ENCODE measurements at regions not wholly inside any gene's neighbourhood (a gene's known extent, or its start where the extent isn't known, plus 50 kb on each side); places are given as distances from the start of the nearest gene placed in this dataset.

DNA sequence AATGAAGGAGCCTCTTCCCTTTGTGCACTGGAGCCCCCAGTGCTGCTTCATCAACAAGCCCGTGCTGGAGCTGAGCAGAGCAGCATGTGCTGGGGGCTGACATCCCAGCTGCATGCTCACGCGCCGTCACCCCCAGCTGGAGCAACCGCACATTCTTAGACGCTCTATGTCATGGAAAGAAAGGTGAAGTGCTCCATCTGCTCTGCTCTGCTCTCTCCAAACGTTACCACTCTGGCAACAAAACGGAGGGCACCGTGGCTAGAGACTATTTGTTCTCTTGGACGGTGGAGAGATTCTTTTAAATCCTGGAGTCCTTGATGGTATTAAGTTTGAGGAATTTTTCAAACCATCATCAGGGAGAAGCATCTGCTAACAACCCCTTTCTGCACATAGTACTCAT is 208.4 kb downstream of the C12orf75 start:
- Histone ChIP-seq H3K9me3 (peaks cover 0 to 33% (median 5%) of the 10 kb centered on the region in 11 donors), H3K36me3 (no peaks in the 10 kb centered on the region), H3K27ac (no peak overlapping the region), H3K27me3 (no peaks in the 10 kb centered on the region), H3K4me3 (no peak overlapping the region), H3K4me1 (peaks cover 0 to 6% (median 0%) of the 10 kb centered on the region in 9 donors)
- DNase-seq (no peak), ATAC-seq (peak in 1 of 8 donors; percentile 55)
- 72 to 75% methylated on average over 10 of the region's 10 CpGs for WGBS, 2 donors
- intact Hi-C loops (cut with DNase I), result no loop called here
- TF ChIP-seq, protein P1, sequence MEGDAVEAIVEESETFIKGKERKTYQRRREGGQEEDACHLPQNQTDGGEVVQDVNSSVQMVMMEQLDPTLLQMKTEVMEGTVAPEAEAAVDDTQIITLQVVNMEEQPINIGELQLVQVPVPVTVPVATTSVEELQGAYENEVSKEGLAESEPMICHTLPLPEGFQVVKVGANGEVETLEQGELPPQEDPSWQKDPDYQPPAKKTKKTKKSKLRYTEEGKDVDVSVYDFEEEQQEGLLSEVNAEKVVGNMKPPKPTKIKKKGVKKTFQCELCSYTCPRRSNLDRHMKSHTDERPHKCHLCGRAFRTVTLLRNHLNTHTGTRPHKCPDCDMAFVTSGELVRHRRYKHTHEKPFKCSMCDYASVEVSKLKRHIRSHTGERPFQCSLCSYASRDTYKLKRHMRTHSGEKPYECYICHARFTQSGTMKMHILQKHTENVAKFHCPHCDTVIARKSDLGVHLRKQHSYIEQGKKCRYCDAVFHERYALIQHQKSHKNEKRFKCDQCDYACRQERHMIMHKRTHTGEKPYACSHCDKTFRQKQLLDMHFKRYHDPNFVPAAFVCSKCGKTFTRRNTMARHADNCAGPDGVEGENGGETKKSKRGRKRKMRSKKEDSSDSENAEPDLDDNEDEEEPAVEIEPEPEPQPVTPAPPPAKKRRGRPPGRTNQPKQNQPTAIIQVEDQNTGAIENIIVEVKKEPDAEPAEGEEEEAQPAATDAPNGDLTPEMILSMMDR (IDR thresholded peaks at IDR 0.05), result no peak

DNA sequence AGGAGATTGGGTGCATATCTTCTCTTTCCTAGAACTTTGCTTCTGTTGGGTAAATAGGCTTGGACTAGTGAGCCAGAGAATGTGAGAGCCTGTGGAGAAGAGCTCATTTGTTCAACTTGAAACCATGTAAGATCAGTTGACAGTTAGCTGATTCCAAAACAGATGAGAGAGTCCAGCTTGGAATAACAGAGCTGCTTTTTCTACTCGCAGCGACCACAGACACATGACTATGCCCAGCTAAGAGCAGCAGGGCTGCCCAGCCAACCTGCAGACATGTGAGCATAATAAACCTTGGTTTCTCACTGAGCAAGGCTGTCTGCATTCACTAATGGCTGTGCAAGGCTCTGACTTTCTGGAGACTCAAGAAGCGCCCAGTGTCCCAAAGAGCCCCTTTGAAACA is 209.2 kb downstream of the C12orf75 start:
- H3K27ac ChIP-seq, result no peak overlapping the region

DNA sequence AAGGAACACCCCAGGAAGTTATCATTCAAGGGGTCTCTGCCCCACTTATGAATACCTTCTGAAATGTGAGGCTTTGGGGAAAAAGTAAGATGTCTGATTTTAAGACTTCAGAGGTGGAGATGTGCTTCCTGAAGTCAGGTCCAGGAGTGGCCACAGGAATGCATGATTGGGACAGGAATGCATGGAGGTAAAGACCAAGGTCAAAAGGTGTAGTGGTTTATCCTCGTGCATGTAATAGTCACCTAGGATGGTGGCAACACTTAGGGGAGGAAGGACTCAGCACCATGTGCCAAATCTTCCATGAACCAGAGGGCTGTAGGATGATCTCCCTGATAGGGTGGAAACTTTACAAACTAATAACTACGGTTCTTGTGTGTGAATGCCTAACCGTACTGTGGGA is 217.3 kb downstream of the C12orf75 start:
- no peak for ATAC-seq
- no peaks in the 10 kb centered on the region for H3K36me3 ChIP-seq
- WGBS, 2 donors, result 87 to 96% methylated on average over 3 of the region's 3 CpGs

More for the DNA sequence above, 209.2 kb downstream of the C12orf75 start:
- Histone ChIP-seq H3K4me3 (no peak overlapping the region), H3K27me3 (no peaks in the 10 kb centered on the region), H3K4me1 (peaks cover 0 to 6% (median 0%) of the 10 kb centered on the region in 9 donors), H3K9me3 (peaks cover 0 to 25% (median 2%) of the 10 kb centered on the region in 11 donors), H3K36me3 (no peaks in the 10 kb centered on the region)
- no peak for ATAC-seq
- intact Hi-C loops (cut with DNase I), result no loop called here
- DNase-seq, result no peak
- TF ChIP-seq, protein P1 (IDR thresholded peaks at IDR 0.05), result no peak
- 66 to 80% methylated on average over 3 of the region's 3 CpGs for WGBS, 2 donors

DNA sequence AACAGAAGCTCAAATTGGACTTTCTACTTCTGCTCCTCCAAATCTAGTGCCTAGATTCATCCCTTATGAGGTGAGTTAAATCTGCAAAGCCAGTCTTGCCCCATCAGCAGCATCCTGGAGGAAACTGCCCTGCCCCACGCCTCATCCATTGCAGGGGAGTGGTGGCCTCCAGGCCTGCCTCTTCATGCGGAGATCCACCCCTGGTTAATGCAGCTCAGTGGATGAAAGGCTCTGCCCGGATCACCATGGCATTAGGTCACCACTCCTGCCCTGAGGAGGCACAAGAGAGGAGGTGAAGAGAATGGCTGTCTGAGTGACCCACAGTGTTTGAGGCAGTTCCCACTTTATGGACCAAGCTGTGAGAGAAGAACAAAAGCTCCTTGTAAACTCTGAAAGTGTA is 218.1 kb downstream of the C12orf75 start:
- ATAC-seq, result no peak
- Histone ChIP-seq H3K27me3 (no peaks in the 10 kb centered on the region), H3K9me3 (peaks cover 0 to 6% (median 0%) of the 10 kb centered on the region in 11 donors), H3K4me1 (peaks cover 0 to 8% (median 0%) of the 10 kb centered on the region in 9 donors), H3K36me3 (no peaks in the 10 kb centered on the region), H3K4me3 (no peak overlapping the region), H3K27ac (no peak overlapping the region)
- TF ChIP-seq, protein P1 (IDR thresholded peaks at IDR 0.05), result no peak
- intact Hi-C loops (cut with DNase I), result no loop called here
- WGBS, 2 donors, result 93 to 94% methylated on average over 3 of the region's 3 CpGs
- no peak for DNase-seq

More for the DNA sequence above, 217.3 kb downstream of the C12orf75 start:
- TF ChIP-seq, protein P1 (IDR thresholded peaks at IDR 0.05), result no peak
- Histone ChIP-seq H3K4me3 (no peak overlapping the region), H3K9me3 (peaks cover 0 to 6% (median 0%) of the 10 kb centered on the region in 11 donors), H3K27me3 (no peaks in the 10 kb centered on the region), H3K27ac (no peak overlapping the region), H3K4me1 (peaks cover 0 to 8% (median 0%) of the 10 kb centered on the region in 9 donors)
- no peak for DNase-seq
- intact Hi-C loops (cut with DNase I), result no loop called here

Measured in heart right ventricle (tissue), 16 donors.